AG04449 (cell line): ENCODE measurements at regions not wholly inside any gene's neighbourhood (a gene's known extent, or its start where the extent isn't known, plus 50 kb on each side); places are given as distances from the start of the nearest gene placed in this dataset.
"Not testable (repeated sequence)": the region's sequence is repeated elsewhere in the genome, so short reads cannot be mapped to it uniquely, and the experiment has no call there.

Experiments
- CTCF ChIA-PET: fragments of 350-600 bp; formaldehyde crosslinking; extraction: SDS; loops from one replicate; lab custom pipeline; 2021; ENCODE audit warnings: antibody characterized with exemption; lab: Yijun Ruan, JAX
- POLR2A ChIA-PET: fragments of 400-600, 350-600 bp; formaldehyde crosslinking; extraction: SDS; loops from one replicate; lab custom pipeline; 2020; ENCODE audit warnings: antibody characterized with exemption, inconsistent platforms; lab: Yijun Ruan, JAX
- DNase-seq: peaks from one replicate; pipeline ENCODE4 v3.0.0-alpha.2; 2010; ENCODE audit warnings: low read depth, low spot score
- H3K4me3 ChIP-seq: 2 replicates; pipeline ENCODE4 v1.5.1; 2011; ENCODE audit warnings: low read depth, mild to moderate bottlenecking, control low read depth, low read length
- CTCF ChIP-seq: IDR thresholded peaks from one replicate; pipeline ENCODE4 v1.5.1; 2011; ENCODE audit warnings: mild to moderate bottlenecking, moderate library complexity, low read length, control low read depth, inconsistent platforms; ENCODE audit not compliant: insufficient read depth; ENCODE audit errors: missing control alignments

GRCh38 chr16:10325783-10326543 is 59.9 kb upstream of the ATF7IP2 start:
- no peak for TF ChIP-seq CTCF

GRCh38 chr16:10326647-10327046 is 59.2 kb upstream of the ATF7IP2 start:
- H3K4me3 ChIP-seq, result no peak overlapping the region
- DNase-seq, result no peak
- POLR2A ChIA-PET, result no interaction called here
- CTCF ChIA-PET, result interaction anchor here (1.4 kb wide), 1 partner anchor 12 kb away, joined by 3 read pairs; no protein-coding TSS in a partner anchor
- no peak for TF ChIP-seq CTCF

More at GRCh38 chr16:10325783-10326543, 59.9 kb upstream of the ATF7IP2 start:
- CTCF ChIA-PET, result no interaction called here
- POLR2A ChIA-PET, result no interaction called here
- H3K4me3 ChIP-seq, result no peak overlapping the region
- no peak for DNase-seq

GRCh38 chr16:10328291-10328690 is 57.6 kb upstream of the ATF7IP2 start:
- DNase-seq, H3K4me3 ChIP-seq, CTCF ChIA-PET, POLR2A ChIA-PET: not testable (repeated sequence)

GRCh38 chr16:10332241-10332640 is 53.6 kb upstream of the ATF7IP2 start:
- TF ChIP-seq CTCF, result no peak
- POLR2A ChIA-PET, result no interaction called here
- CTCF ChIA-PET, result no interaction called here

GRCh38 chr16:10332775-10333174 is 53.1 kb upstream of the ATF7IP2 start:
- ChIA-PET CTCF (no interaction called here), POLR2A (no interaction called here)
- DNase-seq, result no peak
- TF ChIP-seq CTCF, result no peak
- H3K4me3 ChIP-seq, result no peak overlapping the region

More at GRCh38 chr16:10332241-10332640, 53.6 kb upstream of the ATF7IP2 start:
- no peak overlapping the region for H3K4me3 ChIP-seq
- DNase-seq, result no peak

GRCh38 chr16:10333321-10334032 is 52.4 kb upstream of the ATF7IP2 start:
- H3K4me3 ChIP-seq, result no peak overlapping the region
- POLR2A ChIA-PET, result no interaction called here
- TF ChIP-seq CTCF, result no peak
- no peak for DNase-seq
- CTCF ChIA-PET, result no interaction called here
